Left lung (tissue), 4 donors: ENCODE measurements at regions not wholly inside any gene's neighbourhood (a gene's known extent, or its start where the extent isn't known, plus 50 kb on each side); places are given as distances from the start of the nearest gene placed in this dataset.

ENCODE experiments used
- ATAC-seq: fragments of 200-7000 bp; cut with Tn5 transposase; one replicate; pipeline ENCODE4 v1.9.1; 2020; ENCODE audit warnings: moderate library complexity
- DNase-seq, 4 donors: peaks; one replicate each; pipeline ENCODE4 v3.0.0-alpha.2; 2013 to 2020
- H3K27ac ChIP-seq, 2 donors: fragments of 200-600 bp; sonication (generic) in 1 of 2; one replicate each; pipeline versions ENCODE4 v1.5.0 to v1.8.0; 2020 to 2021
- H3K27me3 ChIP-seq, 2 donors: fragments of 200-600 bp; sonication (generic) in 1 of 2; one replicate each; pipeline versions ENCODE4 v1.5.0 to v1.8.0; 2020 to 2021
- H3K36me3 ChIP-seq, 2 donors: fragments of 200-600 bp; sonication (generic) in 1 of 2; one replicate each; pipeline versions ENCODE4 v1.5.0 to v1.8.0; 2020 to 2021
- H3K4me1 ChIP-seq, 2 donors: fragments of 200-600 bp; one replicate each; pipeline ENCODE4 v1.8.0; 2021
- H3K4me3 ChIP-seq, 2 donors: fragments of 200-600 bp; sonication (generic) in 1 of 2; one replicate each; pipeline versions ENCODE4 v1.5.0 to v1.8.0; 2020 to 2021; ENCODE audit warnings: mild to moderate bottlenecking in 1 of 2
- H3K9me3 ChIP-seq, 2 donors: fragments of 200-600 bp; sonication (generic) in 1 of 2; one replicate each; pipeline versions ENCODE4 v1.5.0 to v1.8.0; 2020 to 2021
- intact Hi-C, 2 donors: fragments of 100-400 bp; cut with DNase I; formaldehyde crosslinking; loops; one replicate each; pipeline versions ENCODE4 v1.11.2 to v1.14.2; 2022
- TF ChIP-seq, protein P1 (sequence below), 2 donors: fragments of 200-600 bp; sonication (generic) in 1 of 2; IDR thresholded peaks; one replicate each; pipeline versions ENCODE4 v1.5.0 to v1.8.0; 2021; ENCODE audit warnings: antibody characterized with exemption in 2 of 2
- donor health status: DM: no; HTN: yes; CAD: no.
- donor health status: DM: no; HTN: no; CAD: no.

DNA sequence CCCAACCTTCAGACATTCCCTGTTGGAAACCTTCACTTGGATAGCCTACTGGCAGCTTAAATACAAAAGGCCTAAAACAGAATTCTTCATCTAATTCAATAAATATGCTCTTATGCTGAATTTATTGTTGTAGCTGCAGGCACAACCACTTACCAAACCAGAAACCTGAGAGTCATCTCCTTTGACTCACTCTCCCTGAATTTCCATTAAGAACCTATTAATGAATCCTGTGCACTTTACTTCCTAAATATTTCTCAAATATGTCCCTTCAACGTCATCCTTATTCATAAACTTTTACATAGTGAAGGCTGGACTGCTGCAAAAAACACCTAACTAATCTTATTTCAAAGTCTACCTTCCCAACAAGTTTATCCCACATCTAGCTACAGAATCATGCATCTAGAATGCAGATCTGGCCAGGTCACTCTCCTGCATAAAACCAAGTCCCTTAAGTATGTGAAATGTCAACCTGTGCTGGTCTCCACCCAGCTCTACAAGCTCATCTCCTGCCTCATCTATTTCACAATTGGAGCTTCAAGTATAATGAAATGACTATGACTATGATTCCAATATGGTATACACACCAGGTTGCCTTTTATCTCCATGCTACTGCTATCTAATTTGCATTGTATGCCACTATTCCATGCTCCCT lies 354.2 kb downstream of the ZEB2 start:
- no peaks in the 10 kb centered on the region for H3K36me3 ChIP-seq
- no peak overlapping the region for H3K27ac ChIP-seq
- no peaks in the 10 kb centered on the region for H3K4me1 ChIP-seq
- no peaks in the 10 kb centered on the region for H3K9me3 ChIP-seq
- DNase-seq (no peak), ATAC-seq (no peak)
- intact Hi-C loops: no loop called here
- no peak overlapping the region for H3K4me3 ChIP-seq
- TF ChIP-seq, protein P1, sequence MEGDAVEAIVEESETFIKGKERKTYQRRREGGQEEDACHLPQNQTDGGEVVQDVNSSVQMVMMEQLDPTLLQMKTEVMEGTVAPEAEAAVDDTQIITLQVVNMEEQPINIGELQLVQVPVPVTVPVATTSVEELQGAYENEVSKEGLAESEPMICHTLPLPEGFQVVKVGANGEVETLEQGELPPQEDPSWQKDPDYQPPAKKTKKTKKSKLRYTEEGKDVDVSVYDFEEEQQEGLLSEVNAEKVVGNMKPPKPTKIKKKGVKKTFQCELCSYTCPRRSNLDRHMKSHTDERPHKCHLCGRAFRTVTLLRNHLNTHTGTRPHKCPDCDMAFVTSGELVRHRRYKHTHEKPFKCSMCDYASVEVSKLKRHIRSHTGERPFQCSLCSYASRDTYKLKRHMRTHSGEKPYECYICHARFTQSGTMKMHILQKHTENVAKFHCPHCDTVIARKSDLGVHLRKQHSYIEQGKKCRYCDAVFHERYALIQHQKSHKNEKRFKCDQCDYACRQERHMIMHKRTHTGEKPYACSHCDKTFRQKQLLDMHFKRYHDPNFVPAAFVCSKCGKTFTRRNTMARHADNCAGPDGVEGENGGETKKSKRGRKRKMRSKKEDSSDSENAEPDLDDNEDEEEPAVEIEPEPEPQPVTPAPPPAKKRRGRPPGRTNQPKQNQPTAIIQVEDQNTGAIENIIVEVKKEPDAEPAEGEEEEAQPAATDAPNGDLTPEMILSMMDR (IDR thresholded peaks at IDR 0.05): no peak
- H3K27me3 ChIP-seq: no peaks in the 10 kb centered on the region

DNA sequence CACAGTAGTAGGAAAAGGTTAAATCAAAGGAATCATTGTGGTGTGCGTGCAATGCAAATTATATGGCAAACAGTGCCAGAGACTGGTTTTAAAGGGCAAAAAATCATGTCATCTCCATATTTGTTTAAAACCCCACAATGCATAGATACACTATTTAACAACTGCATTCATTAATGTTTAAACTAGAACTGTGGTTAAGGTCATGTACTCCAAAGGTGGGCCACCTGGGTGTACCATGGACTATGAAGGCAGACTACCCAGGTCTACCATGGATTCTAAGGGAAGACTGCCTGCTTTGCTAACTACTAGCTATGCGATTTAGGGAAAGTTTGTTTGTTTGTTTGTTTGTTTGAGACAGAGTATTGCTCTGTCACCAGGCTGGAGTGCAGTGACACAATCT lies 356.3 kb downstream of the ZEB2 start:
- no peaks in the 10 kb centered on the region for H3K27me3 ChIP-seq
- intact Hi-C loops: no loop called here
- no peaks in the 10 kb centered on the region for H3K36me3 ChIP-seq
- no peak for DNase-seq
- H3K27ac ChIP-seq: no peak overlapping the region
- no peak overlapping the region for H3K4me3 ChIP-seq
- TF ChIP-seq, protein P1 (IDR thresholded peaks at IDR 0.05): no peak
- H3K4me1 ChIP-seq: no peaks in the 10 kb centered on the region
- no peak for ATAC-seq
- H3K9me3 ChIP-seq: no peaks in the 10 kb centered on the region

DNA sequence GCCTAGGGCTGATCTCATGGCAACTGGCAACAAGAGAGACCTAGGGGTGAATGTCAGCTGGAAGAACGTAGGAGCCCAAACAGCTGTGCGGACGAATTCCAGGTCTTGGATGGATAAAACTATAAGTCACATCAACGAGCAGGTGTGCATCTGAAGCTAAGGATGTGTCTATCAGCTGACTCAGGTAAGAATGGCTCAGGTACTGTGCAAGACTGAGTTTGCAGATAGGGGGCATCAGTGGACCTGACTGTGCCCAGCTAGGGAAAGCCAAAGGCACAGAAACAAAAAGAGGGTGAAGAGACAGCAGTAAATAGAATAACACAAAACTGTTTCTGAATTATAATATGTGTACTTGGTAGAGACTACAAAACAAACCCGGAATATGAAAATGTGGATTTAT lies 357.3 kb downstream of the ZEB2 start:
- Histone ChIP-seq H3K4me1 (no peaks in the 10 kb centered on the region), H3K36me3 (no peaks in the 10 kb centered on the region), H3K27ac (no peak overlapping the region), H3K9me3 (no peaks in the 10 kb centered on the region), H3K4me3 (no peak overlapping the region), H3K27me3 (no peaks in the 10 kb centered on the region)
- intact Hi-C loops: no loop called here
- DNase-seq (no peak), ATAC-seq (peak; percentile 82)
- TF ChIP-seq, protein P1 (IDR thresholded peaks at IDR 0.05): peak; percentile 29 to 34

DNA sequence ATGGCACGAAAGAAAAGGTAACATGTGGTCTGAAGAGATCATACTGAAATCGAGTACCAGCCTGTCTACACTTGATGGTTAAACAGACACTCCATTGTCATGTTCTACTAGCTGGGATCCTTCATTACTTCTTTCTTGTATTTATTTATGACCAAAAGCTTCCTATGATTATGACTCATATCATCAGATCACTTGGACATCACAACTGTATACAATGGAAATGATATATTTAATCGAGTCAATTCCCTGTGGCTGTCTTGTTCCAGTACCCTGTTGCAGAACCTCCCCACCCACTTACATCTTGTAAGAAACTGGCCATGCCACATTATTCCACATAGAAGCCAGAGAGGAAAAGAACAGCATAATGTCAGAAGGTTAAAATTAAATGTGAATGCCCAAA lies 358.9 kb downstream of the ZEB2 start:
- no peak overlapping the region for H3K4me3 ChIP-seq
- no peaks in the 10 kb centered on the region for H3K27me3 ChIP-seq
- intact Hi-C loops: no loop called here
- TF ChIP-seq, protein P1 (IDR thresholded peaks at IDR 0.05): no peak
- DNase-seq (no peak), ATAC-seq (no peak)
- no peaks in the 10 kb centered on the region for H3K36me3 ChIP-seq
- no peak overlapping the region for H3K27ac ChIP-seq
- H3K9me3 ChIP-seq: no peaks in the 10 kb centered on the region
- no peaks in the 10 kb centered on the region for H3K4me1 ChIP-seq

DNA sequence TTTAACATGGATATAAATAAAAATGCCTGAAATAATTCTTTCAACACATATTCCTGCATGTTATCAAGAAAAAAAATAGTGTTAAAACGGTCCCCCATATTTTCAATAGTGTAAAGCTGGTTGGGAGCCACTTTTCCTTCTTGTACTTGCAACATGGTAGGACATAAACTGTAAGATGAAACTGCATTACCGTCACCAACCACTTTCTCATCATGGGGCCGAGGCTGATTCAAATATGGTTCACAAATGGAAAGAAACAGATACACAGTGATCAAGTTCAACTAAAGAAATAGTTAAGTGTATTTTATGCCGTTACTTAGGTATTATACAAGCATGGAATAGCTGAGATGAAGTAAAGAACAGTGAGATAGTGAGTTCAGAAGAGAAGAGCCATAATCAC lies 360.7 kb downstream of the ZEB2 start:
- Histone ChIP-seq H3K27me3 (no peaks in the 10 kb centered on the region), H3K4me1 (no peaks in the 10 kb centered on the region), H3K4me3 (no peak overlapping the region), H3K9me3 (no peaks in the 10 kb centered on the region), H3K27ac (no peak overlapping the region), H3K36me3 (no peaks in the 10 kb centered on the region)
- TF ChIP-seq, protein P1 (IDR thresholded peaks at IDR 0.05): no peak
- intact Hi-C loops: no loop called here
- DNase-seq (no peak), ATAC-seq (no peak)
